ENCODE measurements at regions not wholly inside any gene's neighbourhood (a gene's known extent, or its start where the extent isn't known, plus 50 kb on each side); places are given as distances from the start of the nearest gene placed in this dataset.
"Not testable (repeated sequence)": the region's sequence is repeated elsewhere in the genome, so short reads cannot be mapped to it uniquely, and the experiment has no call there.

- Mint-ChIP-seq H3K36me3 (no peaks in the 10 kb centered on the region), H3K27me3 (peaks cover 8% of the 10 kb centered on the region), H3K4me3 (no peak overlapping the region), H3K4me1 (no peaks in the 10 kb centered on the region), H3K9me3 (ENCODE audit: low read depth) (no peaks in the 10 kb centered on the region), H3K27ac (no peak overlapping the region)
- ATAC-seq, result no peak
- CTCF ChIA-PET, result no interaction called here
- DNase-seq, result no peak
Measured at GRCh38 chr4:151864068-151864467, 103.3 kb upstream of the GATB start.

GRCh38 chr4:151862766-151863165 lies 102.0 kb upstream of the GATB start:
- DNase-seq (no peak), ATAC-seq (no peak)
- Mint-ChIP-seq H3K4me3 (no peak overlapping the region), H3K36me3 (no peaks in the 10 kb centered on the region), H3K9me3 (ENCODE audit: low read depth) (no peaks in the 10 kb centered on the region), H3K27me3 (peaks cover 11% of the 10 kb centered on the region), H3K27ac (no peak overlapping the region), H3K4me1 (no peaks in the 10 kb centered on the region)
- CTCF ChIA-PET, result no interaction called here

- ATAC-seq (no peak), DNase-seq (no peak)
- H3K27me3 Mint-ChIP-seq, result peaks cover 11% of the 10 kb centered on the region
- H3K27ac Mint-ChIP-seq, result no peak overlapping the region
- no peaks in the 10 kb centered on the region for H3K9me3 Mint-ChIP-seq (ENCODE audit: low read depth)
- no peaks in the 10 kb centered on the region for H3K36me3 Mint-ChIP-seq
- CTCF ChIA-PET, result no interaction called here
- no peak overlapping the region for H3K4me3 Mint-ChIP-seq
- no peaks in the 10 kb centered on the region for H3K4me1 Mint-ChIP-seq
Measured at GRCh38 chr4:151860561-151861093, 99.8 kb upstream of the GATB start.

- H3K9me3 Mint-ChIP-seq (ENCODE audit: low read depth), result no peaks in the 10 kb centered on the region
- H3K27me3 Mint-ChIP-seq, result peaks cover 11% of the 10 kb centered on the region
- H3K4me1 Mint-ChIP-seq, result no peaks in the 10 kb centered on the region
- DNase-seq, result no peak
- H3K4me3 Mint-ChIP-seq, result no peak overlapping the region
- no peak for ATAC-seq
- H3K36me3 Mint-ChIP-seq, result no peaks in the 10 kb centered on the region
- CTCF ChIA-PET, result no interaction called here
- no peak overlapping the region for H3K27ac Mint-ChIP-seq
Measured at GRCh38 chr4:151859641-151860040, 98.8 kb upstream of the GATB start.

GRCh38 chr4:151858356-151858755 lies 97.5 kb upstream of the GATB start:
- no peak overlapping the region for H3K27ac Mint-ChIP-seq
- CTCF ChIA-PET, result no interaction called here
- no peaks in the 10 kb centered on the region for H3K36me3 Mint-ChIP-seq
- peaks cover 11% of the 10 kb centered on the region for H3K27me3 Mint-ChIP-seq
- no peaks in the 10 kb centered on the region for H3K9me3 Mint-ChIP-seq (ENCODE audit: low read depth)
- ATAC-seq, result no peak
- no peak for DNase-seq
- no peak overlapping the region for H3K4me3 Mint-ChIP-seq
- H3K4me1 Mint-ChIP-seq, result no peaks in the 10 kb centered on the region

GRCh38 chr4:151857368-151857767 lies 96.6 kb upstream of the GATB start:
- ATAC-seq, result no peak
- Mint-ChIP-seq H3K27ac (no peak overlapping the region), H3K27me3 (peaks cover 11% of the 10 kb centered on the region), H3K9me3 (ENCODE audit: low read depth) (no peaks in the 10 kb centered on the region), H3K36me3 (no peaks in the 10 kb centered on the region), H3K4me1 (no peaks in the 10 kb centered on the region), H3K4me3 (no peak overlapping the region)
- CTCF ChIA-PET, result no interaction called here
- DNase-seq, result no peak

- no peaks in the 10 kb centered on the region for H3K4me1 Mint-ChIP-seq
- peaks cover 11% of the 10 kb centered on the region for H3K27me3 Mint-ChIP-seq
- DNase-seq (no peak), ATAC-seq (no peak)
- H3K27ac Mint-ChIP-seq, result no peak overlapping the region
- H3K9me3 Mint-ChIP-seq (ENCODE audit: low read depth), result no peaks in the 10 kb centered on the region
- CTCF ChIA-PET, result no interaction called here
- no peak overlapping the region for H3K4me3 Mint-ChIP-seq
- H3K36me3 Mint-ChIP-seq, result no peaks in the 10 kb centered on the region
Measured at GRCh38 chr4:151855747-151856146, 94.9 kb upstream of the GATB start.

GRCh38 chr4:151854731-151855130 lies 93.9 kb upstream of the GATB start:
- Mint-ChIP-seq H3K27me3 (peaks cover 9% of the 10 kb centered on the region), H3K4me3 (no peak overlapping the region), H3K9me3 (ENCODE audit: low read depth) (no peaks in the 10 kb centered on the region), H3K27ac (no peak overlapping the region), H3K4me1 (no peaks in the 10 kb centered on the region), H3K36me3 (no peaks in the 10 kb centered on the region)
- ATAC-seq (no peak), DNase-seq (no peak)
- CTCF ChIA-PET, result no interaction called here

GRCh38 chr4:151853034-151853433 lies 92.2 kb upstream of the GATB start:
- no peaks in the 10 kb centered on the region for H3K36me3 Mint-ChIP-seq
- no peaks in the 10 kb centered on the region for H3K4me1 Mint-ChIP-seq
- ATAC-seq, result no peak
- no peaks in the 10 kb centered on the region for H3K9me3 Mint-ChIP-seq (ENCODE audit: low read depth)
- no peak overlapping the region for H3K4me3 Mint-ChIP-seq
- no peak for DNase-seq
- H3K27me3 Mint-ChIP-seq, result peaks cover 3% of the 10 kb centered on the region
- CTCF ChIA-PET, result interaction anchor here (0.8 kb wide), 1 partner anchor 18 kb away, joined by 3 read pairs; no protein-coding TSS in a partner anchor
- no peak overlapping the region for H3K27ac Mint-ChIP-seq

GRCh38 chr4:151852202-151852601 lies 91.4 kb upstream of the GATB start:
- DNase-seq, result no peak
- CTCF ChIA-PET, result no interaction called here
- Mint-ChIP-seq H3K27ac (no peak overlapping the region), H3K36me3 (no peaks in the 10 kb centered on the region), H3K27me3 (peaks cover 3% of the 10 kb centered on the region), H3K9me3 (ENCODE audit: low read depth) (peaks cover 2% of the 10 kb centered on the region), H3K4me1 (no peaks in the 10 kb centered on the region), H3K4me3 (no peak overlapping the region)
- no peak for ATAC-seq

- no peak for DNase-seq
- Mint-ChIP-seq H3K27ac (no peak overlapping the region), H3K4me3 (no peak overlapping the region), H3K4me1 (no peaks in the 10 kb centered on the region), H3K9me3 (ENCODE audit: low read depth) (peaks cover 2% of the 10 kb centered on the region), H3K36me3 (no peaks in the 10 kb centered on the region), H3K27me3 (peaks cover 3% of the 10 kb centered on the region)
- CTCF ChIA-PET, result no interaction called here
- no peak for ATAC-seq
Measured at GRCh38 chr4:151851354-151851753, 90.5 kb upstream of the GATB start.

- no peaks in the 10 kb centered on the region for H3K36me3 Mint-ChIP-seq
- H3K27me3 Mint-ChIP-seq, result peaks cover 3% of the 10 kb centered on the region
- peaks cover 2% of the 10 kb centered on the region for H3K9me3 Mint-ChIP-seq (ENCODE audit: low read depth)
- H3K4me3 Mint-ChIP-seq, result no peak overlapping the region
- no peak overlapping the region for H3K27ac Mint-ChIP-seq
- H3K4me1 Mint-ChIP-seq, result no peaks in the 10 kb centered on the region
- ATAC-seq (no peak), DNase-seq (no peak)
- CTCF ChIA-PET, result no interaction called here
Measured at GRCh38 chr4:151850791-151851213, 90.0 kb upstream of the GATB start.

- CTCF ChIA-PET; H3K27me3 Mint-ChIP-seq; DNase-seq; H3K27ac Mint-ChIP-seq; ATAC-seq; H3K4me3 Mint-ChIP-seq; H3K36me3 Mint-ChIP-seq; H3K4me1 Mint-ChIP-seq; H3K9me3 Mint-ChIP-seq (ENCODE audit: low read depth): not testable (repeated sequence)
Measured at GRCh38 chr4:151845551-151845950, 84.7 kb upstream of the GATB start.

GRCh38 chr4:151842430-151843079 lies 81.7 kb upstream of the GATB start:
- no peaks in the 10 kb centered on the region for H3K4me1 Mint-ChIP-seq
- CTCF ChIA-PET, result no interaction called here

GRCh38 chr4:151841107-151841506 lies 80.3 kb upstream of the GATB start:
- CTCF ChIA-PET, result no interaction called here
- no peak for DNase-seq
- Mint-ChIP-seq H3K9me3 (ENCODE audit: low read depth) (no peaks in the 10 kb centered on the region), H3K4me1 (no peaks in the 10 kb centered on the region), H3K27me3 (peaks cover 8% of the 10 kb centered on the region), H3K27ac (no peak overlapping the region), H3K4me3 (no peak overlapping the region), H3K36me3 (no peaks in the 10 kb centered on the region)
- no peak for ATAC-seq

More at GRCh38 chr4:151842430-151843079, 81.7 kb upstream of the GATB start:
- DNase-seq (no peak), ATAC-seq (no peak)
- Mint-ChIP-seq H3K36me3 (no peaks in the 10 kb centered on the region), H3K9me3 (ENCODE audit: low read depth) (no peaks in the 10 kb centered on the region), H3K27ac (no peak overlapping the region), H3K4me3 (no peak overlapping the region), H3K27me3 (peaks cover 5% of the 10 kb centered on the region)

All from activated CD8-positive, alpha-beta memory T cell treated with anti-CD3 and anti-CD28 coated beads, Interleukin-2, amount 10 ng/mL, durations not matched to agents 7 days and 5 days (primary cell).